ENCODE measurements at regions not wholly inside any gene's neighbourhood (a gene's known extent, or its start where the extent isn't known, plus 50 kb on each side); places are given as distances from the start of the nearest gene placed in this dataset.

DNA sequence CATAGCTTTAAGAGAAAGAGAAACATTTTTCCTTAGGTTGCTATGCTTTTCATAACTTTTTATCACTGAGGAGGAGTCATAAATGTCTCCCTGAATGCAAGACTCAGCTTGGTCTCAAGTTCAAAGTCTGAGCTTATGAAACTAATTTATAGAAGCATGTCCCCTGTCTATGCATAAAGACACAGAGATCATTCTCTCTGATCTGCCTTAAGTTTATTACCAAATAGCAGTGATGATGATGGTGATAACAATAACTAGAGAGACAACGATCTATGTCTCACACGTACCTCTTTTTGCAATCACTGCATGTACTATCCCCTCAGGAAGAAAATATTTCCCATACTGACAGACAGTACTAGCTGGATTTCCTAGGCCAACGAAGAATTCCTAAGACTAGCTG lies 266.4 kb upstream of the G2E3 start:
- Mint-ChIP-seq H3K27ac (no peak overlapping the region), H3K4me1 (ENCODE audit: low read depth) (peaks cover 30% of the 10 kb centered on the region), H3K27me3 (ENCODE audit: insufficient read depth) (peaks cover 14% of the 10 kb centered on the region), H3K4me3 (no peak overlapping the region), H3K36me3 (ENCODE audit: low read depth) (no peaks in the 10 kb centered on the region), H3K9me3 (no peaks in the 10 kb centered on the region)
- TF ChIP-seq, protein P1, sequence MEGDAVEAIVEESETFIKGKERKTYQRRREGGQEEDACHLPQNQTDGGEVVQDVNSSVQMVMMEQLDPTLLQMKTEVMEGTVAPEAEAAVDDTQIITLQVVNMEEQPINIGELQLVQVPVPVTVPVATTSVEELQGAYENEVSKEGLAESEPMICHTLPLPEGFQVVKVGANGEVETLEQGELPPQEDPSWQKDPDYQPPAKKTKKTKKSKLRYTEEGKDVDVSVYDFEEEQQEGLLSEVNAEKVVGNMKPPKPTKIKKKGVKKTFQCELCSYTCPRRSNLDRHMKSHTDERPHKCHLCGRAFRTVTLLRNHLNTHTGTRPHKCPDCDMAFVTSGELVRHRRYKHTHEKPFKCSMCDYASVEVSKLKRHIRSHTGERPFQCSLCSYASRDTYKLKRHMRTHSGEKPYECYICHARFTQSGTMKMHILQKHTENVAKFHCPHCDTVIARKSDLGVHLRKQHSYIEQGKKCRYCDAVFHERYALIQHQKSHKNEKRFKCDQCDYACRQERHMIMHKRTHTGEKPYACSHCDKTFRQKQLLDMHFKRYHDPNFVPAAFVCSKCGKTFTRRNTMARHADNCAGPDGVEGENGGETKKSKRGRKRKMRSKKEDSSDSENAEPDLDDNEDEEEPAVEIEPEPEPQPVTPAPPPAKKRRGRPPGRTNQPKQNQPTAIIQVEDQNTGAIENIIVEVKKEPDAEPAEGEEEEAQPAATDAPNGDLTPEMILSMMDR (IDR thresholded peaks at IDR 0.05) = no peak
- no peak for DNase-seq

- H3K4me1 Mint-ChIP-seq (ENCODE audit: low read depth) = peaks cover 14% of the 10 kb centered on the region
- TF ChIP-seq, protein P1 (IDR thresholded peaks at IDR 0.05) = no peak
- H3K36me3 Mint-ChIP-seq (ENCODE audit: low read depth) = no peaks in the 10 kb centered on the region
- no peak overlapping the region for H3K4me3 Mint-ChIP-seq
- no peak for DNase-seq
- no peak overlapping the region for H3K27ac Mint-ChIP-seq
- no peaks in the 10 kb centered on the region for H3K9me3 Mint-ChIP-seq
- peaks cover 18% of the 10 kb centered on the region for H3K27me3 Mint-ChIP-seq (ENCODE audit: insufficient read depth)
Measured at GRCh38 chr14:30295980-30296379, 263.0 kb upstream of the G2E3 start.

GRCh38 chr14:30296931-30297405 lies 262.0 kb upstream of the G2E3 start:
- Mint-ChIP-seq H3K36me3 (ENCODE audit: low read depth) (no peaks in the 10 kb centered on the region), H3K4me1 (ENCODE audit: low read depth) (peaks cover 4% of the 10 kb centered on the region), H3K27ac (no peak overlapping the region), H3K9me3 (no peaks in the 10 kb centered on the region), H3K4me3 (no peak overlapping the region), H3K27me3 (ENCODE audit: insufficient read depth) (peaks cover 18% of the 10 kb centered on the region)
- DNase-seq = no peak
- TF ChIP-seq, protein P1 (IDR thresholded peaks at IDR 0.05) = no peak

DNA sequence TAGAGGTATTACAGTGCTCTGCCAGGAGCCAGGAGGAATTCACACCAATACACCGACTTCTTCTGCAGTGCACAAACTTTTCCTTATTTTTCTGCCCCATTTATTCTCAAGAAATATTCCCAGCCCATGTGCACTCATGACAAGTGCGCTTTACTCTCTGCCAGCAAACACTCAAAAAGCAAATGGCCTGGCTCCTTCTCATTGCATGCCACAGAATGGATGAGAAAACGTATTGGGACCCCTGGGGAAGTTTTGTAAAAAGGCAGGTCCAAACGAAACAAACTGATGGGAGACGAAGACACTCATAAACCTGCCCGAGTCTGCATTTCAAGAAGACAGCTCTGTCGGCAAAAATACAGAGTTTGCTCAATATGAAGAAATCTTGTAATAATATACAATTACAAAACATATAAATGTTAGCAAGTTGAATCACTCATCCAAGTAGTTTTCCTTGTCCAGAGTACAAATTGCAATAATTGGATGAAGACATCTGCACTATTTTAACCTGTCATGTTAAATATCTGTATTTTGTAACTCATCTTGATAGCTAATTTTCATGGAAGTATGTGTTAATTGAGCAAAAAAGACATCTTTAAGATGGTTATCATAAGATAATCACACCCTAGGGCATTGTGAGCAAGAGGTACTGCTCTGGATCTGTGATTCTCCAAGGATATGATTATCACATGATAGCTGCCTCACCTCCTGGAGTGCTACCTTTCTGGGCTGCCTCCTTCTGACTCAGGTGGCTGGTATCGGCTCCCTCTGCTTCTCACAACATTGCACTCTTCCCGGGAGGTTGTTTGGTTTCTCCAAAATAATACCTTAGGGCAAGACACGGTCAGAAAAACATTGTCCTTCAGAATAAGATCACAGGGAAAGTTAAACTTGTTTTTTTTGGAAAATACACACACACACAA lies 260.8 kb upstream of the G2E3 start:
- peaks cover 19% of the 10 kb centered on the region for H3K27me3 Mint-ChIP-seq (ENCODE audit: insufficient read depth)
- H3K27ac Mint-ChIP-seq = no peak overlapping the region
- H3K4me3 Mint-ChIP-seq = no peak overlapping the region
- no peaks in the 10 kb centered on the region for H3K36me3 Mint-ChIP-seq (ENCODE audit: low read depth)
- TF ChIP-seq, protein P1 (IDR thresholded peaks at IDR 0.05) = no peak
- H3K4me1 Mint-ChIP-seq (ENCODE audit: low read depth) = no peaks in the 10 kb centered on the region
- no peaks in the 10 kb centered on the region for H3K9me3 Mint-ChIP-seq
- no peak for DNase-seq

- Mint-ChIP-seq H3K36me3 (ENCODE audit: low read depth) (no peaks in the 10 kb centered on the region), H3K4me1 (ENCODE audit: low read depth) (no peaks in the 10 kb centered on the region), H3K27ac (no peak overlapping the region), H3K4me3 (no peak overlapping the region), H3K9me3 (no peaks in the 10 kb centered on the region), H3K27me3 (ENCODE audit: insufficient read depth) (peaks cover 21% of the 10 kb centered on the region)
- DNase-seq = no peak
- TF ChIP-seq, protein P1 (IDR thresholded peaks at IDR 0.05) = no peak
Measured at GRCh38 chr14:30299915-30300314, 259.0 kb upstream of the G2E3 start.

All from HFFc6 (cell line).